HEK293 (cell line): ENCODE measurements at regions not wholly inside any gene's neighbourhood (a gene's known extent, or its start where the extent isn't known, plus 50 kb on each side); places are given as distances from the start of the nearest gene placed in this dataset.

Experiments used
- CTCF ChIA-PET: fragments of 350-600 bp; formaldehyde crosslinking; extraction: SDS; loops from one replicate; lab custom pipeline; 2021; ENCODE audit warnings: antibody characterized with exemption; lab: Yijun Ruan, JAX
- POLR2A ChIA-PET: fragments of 300-600 bp; formaldehyde crosslinking; extraction: SDS; loops from one replicate; lab custom pipeline; 2020; ENCODE audit warnings: antibody characterized with exemption, inconsistent platforms; lab: Yijun Ruan, JAX
- H3K27ac ChIP-seq: fragments of 200-500 bp; sonication (Bioruptor generic); 2 replicates; pipeline ENCODE4 v1.5.1; 2014; ENCODE audit warnings: low read depth, low read length, control low read depth, inconsistent platforms; ENCODE audit errors: extremely low read depth
- H3K36me3 ChIP-seq, 2 experiments: fragments of 200-500 bp in 1 of 2; sonication (Bioruptor generic) in 1 of 2; 1 replicate in 1 of 2; 2 replicates in 1 of 2; pipeline ENCODE4 v1.5.1; 2014 to 2017; ENCODE audit warnings: inconsistent platforms in 2 of 2, low read length in 2 of 2; ENCODE audit not compliant: control insufficient read depth in 2 of 2, insufficient read depth in 1 of 2
- H3K4me1 ChIP-seq: fragments of 200-500 bp; sonication (Bioruptor generic); 2 replicates; pipeline ENCODE4 v1.5.1; 2014; ENCODE audit warnings: mild to moderate bottlenecking, low read length, inconsistent platforms; ENCODE audit not compliant: control insufficient read depth, insufficient read depth
- H3K4me3 ChIP-seq: 2 replicates; pipeline ENCODE4 v1.5.1; 2011; ENCODE audit warnings: low read depth, mild to moderate bottlenecking, control low read depth, low read length, moderate library complexity
- H3K9me3 ChIP-seq: fragments of 200-500 bp; sonication (Bioruptor generic); 2 replicates; pipeline ENCODE4 v1.5.1; 2014; ENCODE audit warnings: low read depth, low read length, inconsistent platforms; ENCODE audit not compliant: control insufficient read depth, insufficient read depth
- ELK4 ChIP-seq: IDR thresholded peaks from 2 replicates; pipeline ENCODE4 v1.6.1; 2011; ENCODE audit warnings: mild to moderate bottlenecking, low read depth, low read length, borderline replicate concordance
- HOXA7 ChIP-seq: sonication (generic); formaldehyde crosslinking; IDR thresholded peaks from 2 replicates; pipeline ENCODE4 v1.8.1; 2022; ENCODE audit warnings: missing genetic modification reagents, borderline replicate concordance
- INSM2 ChIP-seq: fragments of 450-650 bp; formaldehyde crosslinking; IDR thresholded peaks from 2 replicates; pipeline ENCODE4 v1.5.1; 2016; ENCODE audit warnings: missing biosample characterization, missing genetic modification characterization
- PRDM10 ChIP-seq: fragments of 450-650 bp; formaldehyde crosslinking; IDR thresholded peaks from 2 replicates; pipeline ENCODE4 v1.5.1; 2016; ENCODE audit warnings: missing biosample characterization, missing genetic modification characterization
- WT1 ChIP-seq: fragments of 450-650 bp; formaldehyde crosslinking; IDR thresholded peaks from 2 replicates; pipeline ENCODE4 v1.5.1; 2016; ENCODE audit warnings: missing biosample characterization, missing genetic modification characterization
- ZBTB1 ChIP-seq: fragments of 450-650 bp; formaldehyde crosslinking; IDR thresholded peaks from 2 replicates; pipeline ENCODE4 v1.5.1; 2016; ENCODE audit warnings: missing biosample characterization, missing genetic modification characterization
- ZBTB17 ChIP-seq: fragments of 450-650 bp; formaldehyde crosslinking; IDR thresholded peaks from 2 replicates; pipeline ENCODE4 v1.5.1; 2016; ENCODE audit warnings: missing biosample characterization, missing genetic modification characterization
- ZNF132 ChIP-seq: fragments of 450-650 bp; formaldehyde crosslinking; IDR thresholded peaks from 2 replicates; pipeline ENCODE4 v1.5.1; 2017; ENCODE audit warnings: missing biosample characterization, missing genetic modification characterization, borderline replicate concordance
- ZNF184 ChIP-seq: fragments of 450-650 bp; IDR thresholded peaks from 2 replicates; pipeline ENCODE4 v1.5.1; 2018; ENCODE audit warnings: missing biosample characterization, mild to moderate bottlenecking, missing genetic modification characterization
- ZNF211 ChIP-seq: fragments of 450-650 bp; formaldehyde crosslinking; IDR thresholded peaks from 2 replicates; pipeline ENCODE4 v1.5.1; 2016; ENCODE audit warnings: low read depth, missing biosample characterization, missing genetic modification characterization
- ZNF426 ChIP-seq: fragments of 450-650 bp; formaldehyde crosslinking; IDR thresholded peaks from 2 replicates; pipeline ENCODE4 v1.5.1; 2017; ENCODE audit warnings: missing biosample characterization, missing genetic modification characterization, mild to moderate bottlenecking, inconsistent platforms, moderate library complexity
- ZNF549 ChIP-seq: fragments of 450-650 bp; IDR thresholded peaks from 2 replicates; pipeline ENCODE4 v1.5.1; 2018; ENCODE audit warnings: missing biosample characterization, missing genetic modification characterization, mild to moderate bottlenecking, inconsistent platforms, moderate library complexity
- ZNF555 ChIP-seq: fragments of 450-650 bp; formaldehyde crosslinking; conservative IDR thresholded peaks from 2 replicates; pipeline ENCODE4 v1.5.1; 2017; ENCODE audit warnings: missing biosample characterization, mild to moderate bottlenecking, missing genetic modification characterization, inconsistent platforms
- ZNF561 ChIP-seq: fragments of 450-650 bp; IDR thresholded peaks from 2 replicates; pipeline ENCODE4 v1.5.1; 2018; ENCODE audit warnings: missing biosample characterization, missing genetic modification characterization, borderline replicate concordance
- ZNF571 ChIP-seq: fragments of 450-650 bp; formaldehyde crosslinking; IDR thresholded peaks from 2 replicates; pipeline ENCODE4 v1.5.0; 2017; ENCODE audit warnings: missing biosample characterization, missing genetic modification characterization
- ZNF596 ChIP-seq: fragments of 450-650 bp; IDR thresholded peaks from 2 replicates; pipeline ENCODE4 v1.5.0; 2018; ENCODE audit warnings: missing biosample characterization, mild to moderate bottlenecking, missing genetic modification characterization, moderate library complexity
- ZNF626 ChIP-seq: fragments of 450-650 bp; sonication (Bioruptor Pico); formaldehyde crosslinking; IDR thresholded peaks from 2 replicates; pipeline ENCODE4 v1.5.1; 2018; ENCODE audit warnings: missing biosample characterization, missing genetic modification characterization, inconsistent platforms
- ZNF777 ChIP-seq: fragments of 450-650 bp; formaldehyde crosslinking; IDR thresholded peaks from 2 replicates; pipeline ENCODE4 v1.5.1; 2017; ENCODE audit warnings: missing biosample characterization, missing genetic modification characterization, borderline replicate concordance
- ZNF837 ChIP-seq: fragments of 450-650 bp; formaldehyde crosslinking; IDR thresholded peaks from 2 replicates; pipeline ENCODE4 v1.5.1; 2016; ENCODE audit warnings: missing biosample characterization, missing genetic modification characterization
- ZSCAN30 ChIP-seq: fragments of 450-650 bp; IDR thresholded peaks from 2 replicates; pipeline ENCODE4 v1.5.1; 2018; ENCODE audit warnings: missing biosample characterization, mild to moderate bottlenecking, missing genetic modification characterization, moderate library complexity
- TF ChIP-seq, protein P1 (sequence below): fragments of 450-650 bp; formaldehyde crosslinking; IDR thresholded peaks from 2 replicates; pipeline ENCODE4 v1.5.1; 2016; ENCODE audit warnings: missing biosample characterization, missing genetic modification characterization
- TF ChIP-seq, protein P2 (sequence below): fragments of 450-650 bp; formaldehyde crosslinking; IDR thresholded peaks from 2 replicates; pipeline ENCODE4 v1.5.1; 2016; ENCODE audit warnings: missing biosample characterization, missing genetic modification characterization
- TF ChIP-seq, protein P3 (sequence below): sonication (generic); formaldehyde crosslinking; IDR thresholded peaks from 2 replicates; pipeline ENCODE4 v1.8.1; 2022; ENCODE audit warnings: mild to moderate bottlenecking, moderate library complexity, missing genetic modification reagents

DNA sequence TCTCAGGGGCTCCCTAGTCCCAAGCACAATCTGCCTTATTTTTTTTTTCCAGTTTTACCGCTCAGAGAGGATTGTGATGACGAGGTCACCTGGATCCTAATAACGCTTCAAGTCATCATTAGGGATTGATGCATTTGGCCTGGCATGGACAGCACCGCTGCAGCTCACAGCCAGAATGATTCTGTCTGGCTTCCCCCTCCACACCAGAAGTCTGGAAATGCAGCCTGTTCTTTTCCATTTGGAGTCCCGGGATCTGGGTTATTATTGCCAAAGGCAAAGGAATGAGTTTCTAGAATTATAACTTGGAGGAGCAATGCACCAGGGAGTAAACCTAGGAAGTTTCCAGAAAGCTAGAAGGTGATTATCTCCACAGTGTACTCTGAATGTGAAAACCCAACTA, 81.1 kb upstream of the TAF1B start:
- Histone ChIP-seq H3K36me3 (no peaks in the 10 kb centered on the region), H3K4me1 (peaks cover 4% of the 10 kb centered on the region), H3K27ac (no peak overlapping the region), H3K4me3 (no peak overlapping the region), H3K9me3 (no peaks in the 10 kb centered on the region; the same call in 1 of the 2 replicates)
- TF ChIP-seq ZBTB17 (peak; percentile 43), ZNF837 (no peak)
- ChIA-PET POLR2A (no interaction called here), CTCF (interaction anchor here (2.3 kb wide), 1 partner anchor 8 kb away, joined by 16 read pairs; no protein-coding TSS in a partner anchor)

DNA sequence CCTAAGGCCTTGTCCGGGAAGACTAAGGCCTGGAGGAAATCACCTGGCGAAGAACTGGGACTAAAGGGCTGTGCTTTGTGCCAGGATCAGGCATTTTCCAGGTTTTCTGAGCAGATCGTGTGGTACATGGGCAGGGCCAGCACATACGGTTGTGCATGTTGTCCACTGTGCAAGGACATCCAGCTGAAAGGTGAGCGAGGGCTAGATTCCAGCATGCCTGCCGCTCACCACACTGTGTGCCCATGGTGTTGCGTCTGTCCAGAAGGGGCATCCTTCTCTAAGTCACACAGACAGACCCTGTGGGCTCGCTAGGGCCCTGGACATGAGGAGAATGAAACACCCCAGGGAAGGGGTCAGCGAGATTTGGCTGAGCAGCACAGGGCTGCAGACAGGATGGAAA, 80.3 kb upstream of the TAF1B start:
- no peak overlapping the region for H3K27ac ChIP-seq

GRCh38 chr2:9763356-9764152, 79.7 kb upstream of the TAF1B start:
- ChIA-PET POLR2A (no interaction called here), CTCF (interaction anchor here (1.2 kb wide), 1 partner anchor 37 kb away, joined by 3 read pairs; no protein-coding TSS in a partner anchor)
- Histone ChIP-seq H3K36me3 (no peaks in the 10 kb centered on the region), H3K9me3 (no peaks in the 10 kb centered on the region; the same call in 1 of the 2 replicates), H3K4me3 (no peak overlapping the region), H3K27ac (no peak overlapping the region), H3K4me1 (peaks cover 4% of the 10 kb centered on the region)
- TF ChIP-seq ELK4, result no peak
- TF ChIP-seq, protein P1, sequence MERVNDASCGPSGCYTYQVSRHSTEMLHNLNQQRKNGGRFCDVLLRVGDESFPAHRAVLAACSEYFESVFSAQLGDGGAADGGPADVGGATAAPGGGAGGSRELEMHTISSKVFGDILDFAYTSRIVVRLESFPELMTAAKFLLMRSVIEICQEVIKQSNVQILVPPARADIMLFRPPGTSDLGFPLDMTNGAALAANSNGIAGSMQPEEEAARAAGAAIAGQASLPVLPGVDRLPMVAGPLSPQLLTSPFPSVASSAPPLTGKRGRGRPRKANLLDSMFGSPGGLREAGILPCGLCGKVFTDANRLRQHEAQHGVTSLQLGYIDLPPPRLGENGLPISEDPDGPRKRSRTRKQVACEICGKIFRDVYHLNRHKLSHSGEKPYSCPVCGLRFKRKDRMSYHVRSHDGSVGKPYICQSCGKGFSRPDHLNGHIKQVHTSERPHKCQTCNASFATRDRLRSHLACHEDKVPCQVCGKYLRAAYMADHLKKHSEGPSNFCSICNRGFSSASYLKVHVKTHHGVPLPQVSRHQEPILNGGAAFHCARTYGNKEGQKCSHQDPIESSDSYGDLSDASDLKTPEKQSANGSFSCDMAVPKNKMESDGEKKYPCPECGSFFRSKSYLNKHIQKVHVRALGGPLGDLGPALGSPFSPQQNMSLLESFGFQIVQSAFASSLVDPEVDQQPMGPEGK (tag by site-specific recombination), result no peak
- TF ChIP-seq WT1, result no peak
- TF ChIP-seq ZNF184, result no peak
- TF ChIP-seq, protein P2, sequence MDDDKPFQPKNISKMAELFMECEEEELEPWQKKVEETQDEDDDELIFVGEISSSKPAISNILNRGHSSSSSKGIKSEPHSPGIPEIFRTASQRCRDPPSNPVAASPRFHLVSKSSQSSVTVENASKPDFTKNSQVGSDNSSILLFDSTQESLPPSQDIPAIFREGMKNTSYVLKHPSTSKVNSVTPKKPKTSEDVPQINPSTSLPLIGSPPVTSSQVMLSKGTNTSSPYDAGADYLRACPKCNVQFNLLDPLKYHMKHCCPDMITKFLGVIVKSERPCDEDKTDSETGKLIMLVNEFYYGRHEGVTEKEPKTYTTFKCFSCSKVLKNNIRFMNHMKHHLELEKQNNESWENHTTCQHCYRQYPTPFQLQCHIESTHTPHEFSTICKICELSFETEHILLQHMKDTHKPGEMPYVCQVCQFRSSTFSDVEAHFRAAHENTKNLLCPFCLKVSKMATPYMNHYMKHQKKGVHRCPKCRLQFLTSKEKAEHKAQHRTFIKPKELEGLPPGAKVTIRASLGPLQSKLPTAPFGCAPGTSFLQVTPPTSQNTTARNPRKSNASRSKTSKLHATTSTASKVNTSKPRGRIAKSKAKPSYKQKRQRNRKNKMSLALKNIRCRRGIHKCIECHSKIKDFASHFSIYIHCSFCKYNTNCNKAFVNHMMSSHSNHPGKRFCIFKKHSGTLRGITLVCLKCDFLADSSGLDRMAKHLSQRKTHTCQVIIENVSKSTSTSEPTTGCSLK, result no peak
- no peak for TF ChIP-seq ZNF132
- no peak for TF ChIP-seq PRDM10 (tag by site-specific recombination)

More for the DNA sequence above, 80.3 kb upstream of the TAF1B start:
- peaks cover 4% of the 10 kb centered on the region for H3K4me1 ChIP-seq
- H3K4me3 ChIP-seq, result no peak overlapping the region
- ChIA-PET POLR2A (no interaction called here), CTCF (interaction anchor here (0.6 to 1.2 kb wide), 2 partner anchors 37 to 190 kb away, joined by 3 read pairs; no protein-coding TSS in a partner anchor)
- TF ChIP-seq ZSCAN30 (tag by site-specific recombination) (no peak), ZNF211 (tag by site-specific recombination) (no peak), ZNF777 (tag by site-specific recombination) (no peak), HOXA7 (no peak), ZNF549 (no peak), INSM2 (tag by site-specific recombination) (no peak), ZNF596 (no peak), ZNF626 (tag by site-specific recombination) (no peak), ZNF561 (no peak), ZNF426 (no peak), ZNF571 (no peak), ZNF555 (no peak), ZBTB1 (tag by site-specific recombination) (no peak)
- TF ChIP-seq, protein P3, sequence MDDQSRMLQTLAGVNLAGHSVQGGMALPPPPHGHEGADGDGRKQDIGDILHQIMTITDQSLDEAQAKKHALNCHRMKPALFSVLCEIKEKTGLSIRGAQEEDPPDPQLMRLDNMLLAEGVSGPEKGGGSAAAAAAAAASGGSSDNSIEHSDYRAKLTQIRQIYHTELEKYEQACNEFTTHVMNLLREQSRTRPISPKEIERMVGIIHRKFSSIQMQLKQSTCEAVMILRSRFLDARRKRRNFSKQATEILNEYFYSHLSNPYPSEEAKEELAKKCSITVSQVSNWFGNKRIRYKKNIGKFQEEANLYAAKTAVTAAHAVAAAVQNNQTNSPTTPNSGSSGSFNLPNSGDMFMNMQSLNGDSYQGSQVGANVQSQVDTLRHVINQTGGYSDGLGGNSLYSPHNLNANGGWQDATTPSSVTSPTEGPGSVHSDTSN (CRISPR knock-in tag), result no peak
- no peaks in the 10 kb centered on the region for H3K36me3 ChIP-seq
- H3K9me3 ChIP-seq, result no peaks in the 10 kb centered on the region; the same call in 1 of the 2 replicates
